KOPT-K1 (cell line): ENCODE measurements at regions not wholly inside any gene's neighbourhood (a gene's known extent, or its start where the extent isn't known, plus 50 kb on each side); places are given as distances from the start of the nearest gene placed in this dataset.
"Not testable (repeated sequence)": the region's sequence is repeated elsewhere in the genome, so short reads cannot be mapped to it uniquely, and the experiment has no call there.

ENCODE experiments used
- H3K27ac ChIP-seq: fragments of 200-600 bp; sonication (generic); 2 replicates; pipeline ENCODE4 v1.5.1; 2016; ENCODE audit warnings: antibody characterized with exemption, mild to moderate bottlenecking, low read depth, low read length; ENCODE audit not compliant: poor library complexity, severe bottlenecking
- H3K36me3 ChIP-seq: fragments of 200-600 bp; sonication (generic); 2 replicates; pipeline ENCODE4 v1.5.1; 2017; ENCODE audit warnings: antibody characterized with exemption, mild to moderate bottlenecking, low read length, moderate library complexity; ENCODE audit not compliant: insufficient read depth
- H3K9me3 ChIP-seq: fragments of 200-600 bp; sonication (generic); 2 replicates; pipeline ENCODE4 v1.5.1; 2017; ENCODE audit warnings: antibody characterized with exemption, low read length, mild to moderate bottlenecking; ENCODE audit not compliant: insufficient read depth, poor library complexity, severe bottlenecking

DNA sequence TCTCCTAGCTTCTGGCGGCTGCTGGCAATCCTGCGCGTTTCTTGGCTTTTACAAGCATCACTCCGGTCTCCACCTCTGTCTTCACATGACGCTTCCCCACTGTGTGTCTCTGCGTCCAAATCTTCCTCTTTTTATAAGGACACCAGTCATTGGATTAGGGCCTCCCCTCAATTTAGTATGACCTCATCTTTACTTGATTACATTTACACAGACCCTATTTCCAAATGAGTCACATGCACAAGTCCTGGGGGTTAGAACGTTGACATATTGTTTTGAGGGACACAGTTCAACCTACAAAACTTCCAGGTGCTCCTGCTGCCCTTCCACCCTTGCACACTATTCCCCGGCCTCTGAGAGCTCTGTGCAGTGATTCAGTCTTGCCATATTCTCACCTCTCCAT, 215.3 kb downstream of the OPA1 start:
- Histone ChIP-seq H3K36me3 (no peaks in the 10 kb centered on the region), H3K9me3 (no peaks in the 10 kb centered on the region), H3K27ac (no peak overlapping the region)

DNA sequence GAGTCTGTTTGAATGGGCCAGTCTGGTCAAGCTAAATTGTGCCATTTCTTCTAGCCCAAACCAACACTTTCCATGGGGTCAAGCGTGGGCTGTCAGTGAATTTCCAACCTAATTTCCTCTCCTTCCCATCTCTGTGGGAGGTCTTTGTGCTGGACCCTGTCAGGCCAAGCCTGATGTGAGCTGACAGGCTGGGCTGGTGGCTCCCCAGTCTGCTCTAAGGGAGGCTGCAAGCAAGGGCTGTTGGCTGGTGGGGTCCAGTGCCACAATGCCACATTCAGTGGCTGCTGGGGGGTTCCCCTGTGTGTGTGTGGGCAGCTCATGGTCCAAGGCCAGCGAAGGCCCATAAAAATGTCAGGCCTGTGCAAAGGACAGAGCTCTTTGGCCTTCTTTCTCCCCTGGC, 216.1 kb downstream of the OPA1 start:
- Histone ChIP-seq H3K9me3 (no peaks in the 10 kb centered on the region), H3K36me3 (no peaks in the 10 kb centered on the region), H3K27ac (no peak overlapping the region)

DNA sequence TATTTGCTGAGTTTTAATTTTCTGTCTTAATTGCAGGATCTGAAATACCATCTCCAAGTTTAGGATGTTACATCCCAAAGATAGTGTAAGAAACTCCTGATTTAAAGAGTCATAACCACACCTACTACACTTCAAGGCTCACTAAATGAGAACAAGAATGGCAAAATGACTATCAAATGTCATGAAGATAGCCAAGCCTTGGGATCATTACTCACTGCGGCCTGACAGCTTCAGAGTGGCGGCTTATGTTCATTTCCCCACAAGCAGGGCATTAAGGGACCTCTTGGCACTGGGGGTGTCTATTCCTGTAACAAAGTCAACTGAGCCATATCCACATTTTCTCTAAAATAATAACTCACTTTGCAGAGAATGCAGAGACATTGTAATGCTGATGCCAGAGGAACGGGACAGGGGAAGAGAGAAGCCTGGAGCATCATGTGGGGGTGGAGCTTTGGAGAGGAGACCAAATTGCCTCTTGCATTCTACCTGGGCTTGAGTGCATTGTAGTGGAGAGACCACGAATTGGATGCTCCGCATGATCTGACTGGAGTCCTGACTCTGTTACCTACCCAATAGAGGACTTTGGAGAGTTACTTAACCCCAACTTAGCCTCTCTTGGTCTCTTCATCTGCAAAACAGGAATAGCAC, 219.2 kb downstream of the OPA1 start:
- Histone ChIP-seq H3K9me3 (no peaks in the 10 kb centered on the region), H3K27ac (no peak overlapping the region), H3K36me3 (no peaks in the 10 kb centered on the region)

DNA sequence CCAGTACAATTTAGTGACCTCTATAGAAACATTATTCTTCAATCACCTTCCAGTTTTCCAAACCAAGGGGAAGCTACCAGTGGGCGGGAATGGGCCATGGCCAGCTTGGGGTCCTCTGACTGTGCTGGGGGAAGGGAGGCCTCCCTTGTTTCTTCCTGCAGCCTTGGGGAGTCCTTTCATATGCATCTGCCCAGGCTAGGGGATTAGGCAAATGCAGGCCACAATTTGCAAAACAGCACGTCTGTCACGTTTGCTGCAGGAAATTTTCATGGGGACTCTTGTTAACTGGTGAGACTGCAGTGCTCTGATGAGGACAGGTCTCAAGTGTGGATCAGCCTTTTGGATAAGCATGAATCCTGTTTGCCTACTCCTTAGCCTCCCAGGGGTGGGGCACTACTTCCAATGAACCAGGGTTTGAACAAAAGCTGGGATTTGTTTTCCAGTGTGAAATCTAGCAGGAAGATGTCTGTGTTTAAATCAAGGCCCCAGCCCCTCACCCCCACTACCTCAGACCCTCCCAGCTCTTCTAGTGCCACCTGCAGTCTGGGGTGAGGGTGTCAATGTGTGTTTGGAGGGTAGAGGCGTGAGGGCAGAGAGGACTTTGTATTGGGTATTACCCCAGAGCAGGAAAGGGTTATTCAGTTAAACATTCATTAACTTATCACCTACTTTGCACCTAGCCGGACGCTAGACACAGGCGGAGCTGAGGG, 219.9 kb downstream of the OPA1 start:
- H3K9me3 ChIP-seq: no peaks in the 10 kb centered on the region
- no peaks in the 10 kb centered on the region for H3K36me3 ChIP-seq
- no peak overlapping the region for H3K27ac ChIP-seq

DNA sequence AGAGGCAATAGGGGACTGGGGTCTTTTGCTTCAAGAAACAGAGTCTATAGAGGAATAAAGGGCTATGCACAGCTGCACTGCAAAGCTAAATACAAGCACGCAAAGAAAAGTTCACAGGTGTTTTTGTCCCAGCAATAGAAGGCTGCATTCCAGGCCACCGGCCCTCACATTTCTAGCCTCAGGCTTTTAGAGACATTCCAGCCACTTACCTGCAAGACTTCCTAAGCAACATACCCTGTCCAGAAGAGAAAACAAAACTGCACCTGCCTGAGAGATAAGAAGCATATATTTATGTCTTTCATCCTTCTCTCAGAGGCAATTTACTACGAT, 220.5 kb downstream of the OPA1 start:
- Histone ChIP-seq H3K9me3 (no peaks in the 10 kb centered on the region), H3K36me3 (no peaks in the 10 kb centered on the region), H3K27ac (no peak overlapping the region)

DNA sequence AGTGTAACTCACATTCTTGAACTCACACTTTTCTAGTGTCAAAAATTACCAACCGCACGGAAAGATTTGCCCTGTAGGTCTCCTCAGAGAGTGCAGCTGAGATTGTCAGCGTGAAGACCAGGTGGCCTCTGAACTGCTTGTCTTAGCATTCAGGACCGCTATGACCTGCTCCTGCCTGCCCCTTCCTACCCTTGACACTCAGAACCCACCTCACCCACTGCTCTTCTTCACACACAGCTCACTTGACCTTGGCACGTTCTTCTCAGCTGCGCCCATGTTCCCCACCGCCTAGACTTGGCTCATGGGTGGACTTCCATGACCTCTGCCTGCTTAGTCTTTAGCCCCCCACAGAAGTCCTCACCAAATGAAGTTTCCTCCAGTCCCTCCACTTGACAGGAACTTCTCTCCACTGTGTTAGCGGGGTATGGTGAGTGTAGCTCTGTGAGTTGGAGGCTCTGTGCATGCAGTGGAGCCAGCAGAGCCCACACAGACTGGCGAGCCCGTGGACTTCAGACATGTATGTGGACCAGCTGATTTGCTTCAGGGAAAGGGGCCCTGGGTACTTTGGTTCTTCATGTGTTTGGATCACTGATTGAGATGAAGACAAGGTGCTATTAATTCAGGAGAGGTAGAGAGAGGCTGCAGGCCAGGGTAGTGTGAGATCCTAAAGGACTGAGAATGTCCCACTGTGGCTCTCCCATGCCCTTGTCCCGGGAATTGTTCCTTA, 221.3 kb downstream of the OPA1 start:
- no peaks in the 10 kb centered on the region for H3K9me3 ChIP-seq
- H3K27ac ChIP-seq: no peak overlapping the region

DNA sequence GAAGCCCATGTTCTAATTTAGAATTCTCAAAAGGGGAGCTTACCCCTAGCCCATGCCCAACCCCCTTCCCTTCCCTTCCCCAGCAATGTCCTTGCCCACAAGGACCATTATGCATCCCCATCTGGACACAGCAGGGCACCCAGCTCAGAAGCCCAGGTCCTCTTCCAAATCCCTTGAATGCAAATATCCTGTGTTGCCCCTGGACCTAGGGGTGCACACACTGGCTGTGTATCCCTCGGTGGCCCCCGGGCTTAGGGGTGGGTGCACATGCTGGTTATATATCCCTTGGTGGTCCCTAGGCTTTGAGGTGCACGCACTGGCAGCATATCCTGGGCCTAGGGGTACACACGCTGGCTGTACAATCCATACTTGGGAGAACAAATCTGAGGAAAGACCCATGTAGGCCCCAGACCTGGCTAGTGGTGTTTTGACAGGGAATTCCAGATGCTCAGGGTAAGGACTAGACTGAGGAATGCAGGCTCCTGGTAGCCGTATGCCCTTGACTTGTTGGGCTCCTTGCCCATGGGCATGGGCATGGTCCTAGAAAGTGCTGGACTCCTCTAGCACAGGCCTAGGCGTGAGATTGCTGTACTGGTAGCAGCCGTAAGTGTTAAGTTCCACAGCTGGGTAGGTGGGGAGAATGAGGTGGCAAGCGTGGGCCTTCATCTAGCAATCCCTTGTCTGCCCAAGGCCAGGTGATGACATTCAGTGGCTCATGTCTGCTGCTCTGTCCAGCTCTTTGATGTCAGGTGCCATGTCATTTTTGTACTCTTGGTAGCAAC, 222.4 kb downstream of the OPA1 start:
- H3K36me3 ChIP-seq: no peaks in the 10 kb centered on the region
- no peaks in the 10 kb centered on the region for H3K9me3 ChIP-seq
- no peak overlapping the region for H3K27ac ChIP-seq

More for the DNA sequence above, 221.3 kb downstream of the OPA1 start:
- H3K36me3 ChIP-seq: no peaks in the 10 kb centered on the region

DNA sequence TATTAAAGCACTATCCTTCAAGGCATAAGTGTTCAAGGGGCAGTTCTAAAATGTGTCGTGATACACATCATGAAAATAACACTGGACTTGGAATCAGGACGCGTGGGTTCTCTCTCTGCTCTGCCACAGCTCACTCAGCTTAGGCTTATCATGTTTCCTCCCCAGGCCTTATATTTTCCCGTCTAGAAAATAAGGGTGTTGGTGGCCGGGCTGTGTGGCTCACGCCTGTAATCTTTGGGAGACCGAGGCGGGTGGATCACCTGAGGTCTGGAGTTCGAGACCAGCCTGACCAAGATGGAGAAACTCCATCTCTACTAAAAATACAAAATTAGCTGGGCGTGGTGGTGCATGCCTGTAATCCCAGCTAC, 223.0 kb downstream of the OPA1 start:
- H3K9me3 ChIP-seq: no peaks in the 10 kb centered on the region
- H3K36me3 ChIP-seq: no peaks in the 10 kb centered on the region
- no peak overlapping the region for H3K27ac ChIP-seq

DNA sequence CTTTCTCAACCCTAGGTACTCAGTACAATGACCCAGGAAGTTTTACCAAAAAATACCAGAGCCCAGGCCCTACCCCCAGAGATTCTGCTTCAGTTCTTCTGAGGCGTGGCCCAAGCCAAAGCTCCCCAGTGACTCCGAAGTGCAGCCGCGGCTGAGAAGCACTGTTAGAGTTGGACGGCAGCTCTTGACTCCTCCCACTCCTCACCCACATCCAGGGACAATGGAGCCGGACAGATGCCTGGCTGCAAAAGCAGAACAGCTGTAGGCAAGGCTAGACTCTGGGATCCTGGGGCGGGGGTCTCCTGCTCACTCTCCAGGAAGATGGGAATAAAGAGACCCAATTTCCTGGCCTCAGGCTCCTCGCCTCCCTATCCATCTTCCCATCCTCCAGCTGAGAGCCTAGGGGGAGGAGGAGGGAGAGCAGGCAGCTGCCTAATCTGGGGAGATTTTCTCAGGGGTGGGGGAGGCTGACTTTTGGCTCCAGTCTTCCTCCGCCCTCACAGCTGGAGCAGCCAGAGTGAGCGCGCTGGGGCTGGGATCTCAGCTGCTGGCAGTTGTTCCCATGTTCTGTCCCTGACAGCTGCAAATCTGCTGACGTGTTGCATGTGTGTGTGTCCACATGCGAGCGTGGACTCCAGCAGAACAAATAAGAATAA, 223.8 kb downstream of the OPA1 start:
- no peak overlapping the region for H3K27ac ChIP-seq
- H3K9me3 ChIP-seq: no peaks in the 10 kb centered on the region
- H3K36me3 ChIP-seq: no peaks in the 10 kb centered on the region

DNA sequence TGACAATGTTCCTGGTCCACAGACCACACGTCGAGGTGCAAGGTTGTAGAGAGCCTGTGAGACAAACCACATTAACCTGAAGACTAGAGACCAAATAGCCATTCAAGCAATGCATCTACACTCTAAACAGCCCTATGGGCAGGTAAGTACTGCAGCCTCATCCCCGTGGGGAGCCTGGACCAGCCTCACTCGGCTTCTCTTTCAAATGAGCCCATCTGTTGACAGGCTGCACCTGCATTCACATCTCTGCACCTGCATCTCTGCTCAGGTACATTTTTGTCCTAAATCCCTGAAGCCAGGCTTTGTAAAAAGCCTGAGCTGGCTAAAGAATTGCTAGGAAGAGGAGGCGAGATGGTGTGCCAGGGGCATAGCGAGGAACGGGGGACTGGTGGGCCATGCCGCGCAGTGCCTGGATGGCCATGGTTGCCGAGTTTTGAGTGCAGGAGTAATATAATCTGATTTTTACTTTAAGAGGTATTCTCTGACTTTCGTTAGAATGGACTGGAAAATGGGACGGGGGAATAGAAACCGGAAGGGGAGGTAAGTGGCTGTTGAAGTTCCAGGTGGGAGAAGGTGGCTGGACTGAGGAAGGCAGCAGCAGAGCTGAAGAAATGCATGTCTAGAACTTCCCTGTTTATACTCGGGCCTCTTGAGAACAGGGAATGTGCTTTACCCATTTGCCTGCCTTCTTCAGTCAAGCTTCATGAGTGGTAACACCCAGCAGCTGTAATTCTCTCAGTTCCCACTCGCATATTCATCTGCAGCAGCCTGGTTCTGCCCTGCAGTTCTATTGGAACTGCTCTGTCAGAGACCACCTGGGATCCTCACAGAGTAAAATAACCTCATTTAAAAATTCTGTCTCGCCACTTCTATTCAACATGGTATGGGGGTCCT, 226.4 kb downstream of the OPA1 start:
- H3K36me3 ChIP-seq: no peaks in the 10 kb centered on the region
- H3K9me3 ChIP-seq: no peaks in the 10 kb centered on the region

DNA sequence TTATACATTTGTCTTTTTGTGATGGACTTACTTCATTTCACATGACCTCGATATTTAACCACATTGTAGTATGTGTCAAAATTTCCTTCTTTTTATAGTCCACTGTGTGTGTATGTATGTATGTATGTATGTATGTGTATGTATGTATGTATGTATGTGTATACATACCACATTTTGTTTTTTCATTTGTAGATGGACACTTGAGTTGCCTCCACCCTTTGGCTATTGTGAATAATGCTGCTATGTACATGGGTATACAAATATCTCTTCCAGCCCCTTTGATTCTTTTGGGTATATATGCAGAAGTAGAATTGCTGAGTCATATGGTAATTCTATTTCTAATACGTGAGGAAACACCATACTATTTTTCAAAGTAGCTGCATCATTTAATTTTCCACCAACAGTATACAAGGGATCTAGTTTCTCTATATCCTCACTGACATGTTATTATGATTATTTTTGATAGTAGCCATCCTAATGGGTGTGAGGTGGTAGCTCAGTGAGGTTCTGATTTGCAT, 228.2 kb downstream of the OPA1 start:
- Histone ChIP-seq H3K36me3 (no peaks in the 10 kb centered on the region), H3K27ac (no peak overlapping the region), H3K9me3 (no peaks in the 10 kb centered on the region)

More for the DNA sequence above, 226.4 kb downstream of the OPA1 start:
- no peak overlapping the region for H3K27ac ChIP-seq

DNA sequence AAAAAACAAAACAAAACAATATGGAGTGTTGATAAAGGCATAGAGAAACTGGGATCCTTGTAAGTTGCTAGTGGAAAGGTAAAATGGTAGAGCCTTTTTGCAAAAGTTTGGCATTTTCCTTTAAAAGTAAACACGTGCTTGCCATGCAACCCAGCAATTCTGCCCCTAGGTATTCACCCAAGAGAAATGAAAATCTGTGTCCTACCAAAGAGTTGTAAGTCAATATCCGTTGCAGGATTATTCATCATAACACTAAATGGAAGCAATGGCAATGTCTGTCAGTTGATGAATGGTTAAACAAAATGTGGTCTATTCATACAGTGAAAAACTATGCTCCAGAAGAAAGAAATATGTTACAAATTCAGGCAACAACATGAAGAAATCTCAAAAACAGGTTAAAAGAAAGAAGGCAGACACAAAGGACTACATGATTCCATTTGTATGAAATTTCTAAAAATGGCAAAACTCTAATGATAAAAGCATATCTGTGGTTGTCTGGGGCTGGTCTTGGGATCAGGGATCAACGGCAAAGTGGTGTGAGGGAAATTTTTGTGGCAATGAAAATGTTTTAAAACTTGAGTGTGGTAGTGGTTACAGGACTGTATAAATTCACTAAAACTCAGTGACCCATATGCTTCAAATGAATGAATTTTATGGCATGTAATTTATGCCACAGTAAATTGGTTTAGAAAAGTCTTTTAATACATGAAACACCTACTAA, 229.6 kb downstream of the OPA1 start:
- Histone ChIP-seq H3K9me3 (no peaks in the 10 kb centered on the region), H3K27ac (no peak overlapping the region), H3K36me3 (no peaks in the 10 kb centered on the region)

DNA sequence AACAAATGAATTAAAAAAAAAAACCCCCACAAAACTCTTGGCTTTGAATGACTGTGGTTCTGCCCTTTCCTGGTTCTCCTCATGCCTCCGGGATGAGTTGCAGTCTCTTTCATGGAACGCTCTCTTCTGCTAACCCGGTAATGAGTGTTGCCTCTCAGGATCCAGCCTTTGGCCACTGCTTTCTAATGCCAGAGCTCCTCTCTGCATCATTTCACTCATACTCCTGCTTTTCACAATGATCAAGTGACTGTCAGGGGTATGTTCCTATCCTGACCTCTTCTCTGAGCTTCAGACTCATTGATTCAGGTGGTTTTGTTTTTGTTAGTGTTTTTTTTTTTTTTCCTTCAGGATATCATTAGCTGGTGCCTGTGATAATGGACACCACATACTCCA, 230.2 kb downstream of the OPA1 start:
- H3K27ac ChIP-seq, H3K36me3 ChIP-seq, H3K9me3 ChIP-seq: not testable (repeated sequence)
